ENCODE measurements at regions not wholly inside any gene's neighbourhood (a gene's known extent, or its start where the extent isn't known, plus 50 kb on each side); places are given as distances from the start of the nearest gene placed in this dataset.

DNA sequence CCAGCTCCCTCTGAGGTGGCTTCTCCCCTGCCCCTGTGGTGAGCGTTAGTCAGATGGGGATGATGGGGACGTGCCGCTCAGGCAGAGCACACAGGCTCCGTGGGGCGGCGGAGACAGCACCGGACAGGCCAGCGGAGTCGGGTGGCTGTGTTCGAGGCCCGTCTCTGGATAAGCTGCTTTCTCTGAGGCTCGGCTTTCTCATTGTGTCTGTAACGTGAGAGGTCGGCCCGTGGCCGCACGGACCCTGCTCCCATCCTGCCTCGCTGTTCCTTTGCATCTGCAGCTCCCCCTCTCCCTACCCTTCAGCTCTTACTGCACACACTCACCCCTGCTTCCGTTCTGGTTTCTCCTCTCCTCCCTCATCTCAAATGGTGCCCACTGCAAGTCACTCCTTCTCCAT lies 62.5 kb downstream of the FAM43A start:
- no peak overlapping the region for H3K4me3 ChIP-seq (ENCODE audit: control insufficient read depth, low read depth, low read length)
- no peak for DNase-seq (ENCODE audit: low read depth)
- TF ChIP-seq, protein P1, sequence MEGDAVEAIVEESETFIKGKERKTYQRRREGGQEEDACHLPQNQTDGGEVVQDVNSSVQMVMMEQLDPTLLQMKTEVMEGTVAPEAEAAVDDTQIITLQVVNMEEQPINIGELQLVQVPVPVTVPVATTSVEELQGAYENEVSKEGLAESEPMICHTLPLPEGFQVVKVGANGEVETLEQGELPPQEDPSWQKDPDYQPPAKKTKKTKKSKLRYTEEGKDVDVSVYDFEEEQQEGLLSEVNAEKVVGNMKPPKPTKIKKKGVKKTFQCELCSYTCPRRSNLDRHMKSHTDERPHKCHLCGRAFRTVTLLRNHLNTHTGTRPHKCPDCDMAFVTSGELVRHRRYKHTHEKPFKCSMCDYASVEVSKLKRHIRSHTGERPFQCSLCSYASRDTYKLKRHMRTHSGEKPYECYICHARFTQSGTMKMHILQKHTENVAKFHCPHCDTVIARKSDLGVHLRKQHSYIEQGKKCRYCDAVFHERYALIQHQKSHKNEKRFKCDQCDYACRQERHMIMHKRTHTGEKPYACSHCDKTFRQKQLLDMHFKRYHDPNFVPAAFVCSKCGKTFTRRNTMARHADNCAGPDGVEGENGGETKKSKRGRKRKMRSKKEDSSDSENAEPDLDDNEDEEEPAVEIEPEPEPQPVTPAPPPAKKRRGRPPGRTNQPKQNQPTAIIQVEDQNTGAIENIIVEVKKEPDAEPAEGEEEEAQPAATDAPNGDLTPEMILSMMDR (IDR thresholded peaks at IDR 0.05; ENCODE audit: control insufficient read depth, insufficient read depth, low read depth, low read length, missing control alignments), result no peak

- no peak for DNase-seq (ENCODE audit: low read depth)
Measured at GRCh38 chr3:194749631-194750490, 64.2 kb downstream of the FAM43A start.

GRCh38 chr3:194750491-194750828 lies 64.8 kb downstream of the FAM43A start:
- no peak overlapping the region for H3K4me3 ChIP-seq (ENCODE audit: control insufficient read depth, low read depth, low read length)
- TF ChIP-seq, protein P1 (IDR thresholded peaks at IDR 0.05; ENCODE audit: control insufficient read depth, insufficient read depth, low read depth, low read length, missing control alignments), result no peak
- no peak for DNase-seq (ENCODE audit: low read depth)

More at GRCh38 chr3:194749631-194750490, 64.2 kb downstream of the FAM43A start:
- TF ChIP-seq, protein P1 (IDR thresholded peaks at IDR 0.05; ENCODE audit: control insufficient read depth, insufficient read depth, low read depth, low read length, missing control alignments), result no peak
- H3K4me3 ChIP-seq (ENCODE audit: control insufficient read depth, low read depth, low read length), result no peak overlapping the region

GRCh38 chr3:194755671-194756459 lies 70.2 kb downstream of the FAM43A start:
- DNase-seq (ENCODE audit: low read depth), result no peak
- TF ChIP-seq, protein P1 (IDR thresholded peaks at IDR 0.05; ENCODE audit: control insufficient read depth, insufficient read depth, low read depth, low read length, missing control alignments), result no peak
- H3K4me3 ChIP-seq (ENCODE audit: control insufficient read depth, low read depth, low read length), result no peak overlapping the region

- TF ChIP-seq, protein P1 (IDR thresholded peaks at IDR 0.05; ENCODE audit: control insufficient read depth, insufficient read depth, low read depth, low read length, missing control alignments), result no peak
- DNase-seq (ENCODE audit: low read depth), result no peak
Measured at GRCh38 chr3:194756460-194756779, 70.7 kb downstream of the FAM43A start.

GRCh38 chr3:194756791-194757325 lies 71.2 kb downstream of the FAM43A start:
- TF ChIP-seq, protein P1 (IDR thresholded peaks at IDR 0.05; ENCODE audit: control insufficient read depth, insufficient read depth, low read depth, low read length, missing control alignments), result no peak
- H3K4me3 ChIP-seq (ENCODE audit: control insufficient read depth, low read depth, low read length), result no peak overlapping the region
- no peak for DNase-seq (ENCODE audit: low read depth)

More at GRCh38 chr3:194756460-194756779, 70.7 kb downstream of the FAM43A start:
- no peak overlapping the region for H3K4me3 ChIP-seq (ENCODE audit: control insufficient read depth, low read depth, low read length)

Data from AG09309 (cell line).